Cardiac muscle cell (in vitro differentiated cells and primary cell): ENCODE measurements at regions not wholly inside any gene's neighbourhood (a gene's known extent, or its start where the extent isn't known, plus 50 kb on each side); places are given as distances from the start of the nearest gene placed in this dataset.
"Not testable (repeated sequence)": the region's sequence is repeated elsewhere in the genome, so short reads cannot be mapped to it uniquely, and the experiment has no call there.

Experiments used
- DNase-seq, 2 donors: peaks; one replicate each; pipeline versions ENCODE4 v3.0.0 to v3.0.0-alpha.2; 2010 to 2017; ENCODE audit warnings: low read depth in 1 of 2, low spot score in 1 of 2
- H3K27ac ChIP-seq: fragments of 200-600 bp; sonication (generic); 2 replicates; pipeline ENCODE4 v1.5.1; 2016
- H3K27me3 ChIP-seq: fragments of 200-600 bp; sonication (generic); 2 replicates; pipeline ENCODE4 v1.6.0; 2016; ENCODE audit warnings: control low read depth
- H3K36me3 ChIP-seq: fragments of 200-600 bp; sonication (generic); 2 replicates; pipeline ENCODE4 v1.5.1; 2016; ENCODE audit warnings: control low read depth
- H3K4me1 ChIP-seq: fragments of 200-600 bp; sonication (generic); 2 replicates; pipeline ENCODE4 v1.8.1; 2017; ENCODE audit warnings: low read depth, mild to moderate bottlenecking, mixed run types
- H3K4me3 ChIP-seq: fragments of 200-600 bp; sonication (generic); 2 replicates; pipeline ENCODE4 v1.5.1; 2016; ENCODE audit warnings: mild to moderate bottlenecking
- H3K9me3 ChIP-seq: fragments of 200-600 bp; sonication (generic); 2 replicates; pipeline ENCODE4 v1.5.1; 2017; ENCODE audit warnings: low read depth, mild to moderate bottlenecking, control low read depth
- TF ChIP-seq, protein P1 (sequence below): IDR thresholded peaks from 2 replicates; pipeline ENCODE4 v1.5.1; 2012; ENCODE audit warnings: low read depth, mild to moderate bottlenecking, low read length

DNA sequence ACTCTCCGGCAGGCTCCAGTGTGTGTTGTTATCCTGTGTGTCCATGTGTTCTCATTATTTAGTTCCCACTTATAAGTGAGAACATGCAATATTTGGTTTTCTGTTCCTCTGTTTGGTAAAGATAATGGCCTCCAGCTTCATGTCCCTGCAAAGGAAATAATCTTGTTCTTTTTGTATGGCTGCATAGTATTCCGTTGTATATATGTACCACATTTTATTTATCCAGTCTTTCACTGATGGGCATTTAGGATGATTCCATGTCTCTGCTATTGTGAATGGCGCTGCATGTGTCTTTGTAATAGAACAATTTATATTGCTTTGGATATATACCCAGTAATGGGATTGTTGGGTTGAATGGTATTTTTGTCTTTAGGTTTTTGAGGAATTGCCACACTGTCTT is 807.3 kb upstream of the CA10 start:
- H3K4me3 ChIP-seq, result no peak overlapping the region
- TF ChIP-seq, protein P1, sequence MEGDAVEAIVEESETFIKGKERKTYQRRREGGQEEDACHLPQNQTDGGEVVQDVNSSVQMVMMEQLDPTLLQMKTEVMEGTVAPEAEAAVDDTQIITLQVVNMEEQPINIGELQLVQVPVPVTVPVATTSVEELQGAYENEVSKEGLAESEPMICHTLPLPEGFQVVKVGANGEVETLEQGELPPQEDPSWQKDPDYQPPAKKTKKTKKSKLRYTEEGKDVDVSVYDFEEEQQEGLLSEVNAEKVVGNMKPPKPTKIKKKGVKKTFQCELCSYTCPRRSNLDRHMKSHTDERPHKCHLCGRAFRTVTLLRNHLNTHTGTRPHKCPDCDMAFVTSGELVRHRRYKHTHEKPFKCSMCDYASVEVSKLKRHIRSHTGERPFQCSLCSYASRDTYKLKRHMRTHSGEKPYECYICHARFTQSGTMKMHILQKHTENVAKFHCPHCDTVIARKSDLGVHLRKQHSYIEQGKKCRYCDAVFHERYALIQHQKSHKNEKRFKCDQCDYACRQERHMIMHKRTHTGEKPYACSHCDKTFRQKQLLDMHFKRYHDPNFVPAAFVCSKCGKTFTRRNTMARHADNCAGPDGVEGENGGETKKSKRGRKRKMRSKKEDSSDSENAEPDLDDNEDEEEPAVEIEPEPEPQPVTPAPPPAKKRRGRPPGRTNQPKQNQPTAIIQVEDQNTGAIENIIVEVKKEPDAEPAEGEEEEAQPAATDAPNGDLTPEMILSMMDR, result no peak
- H3K27me3 ChIP-seq, result no peaks in the 10 kb centered on the region
- H3K9me3 ChIP-seq, result no peaks in the 10 kb centered on the region
- no peaks in the 10 kb centered on the region for H3K4me1 ChIP-seq
- no peak overlapping the region for H3K27ac ChIP-seq
- DNase-seq, result no peak
- H3K36me3 ChIP-seq, result no peaks in the 10 kb centered on the region

DNA sequence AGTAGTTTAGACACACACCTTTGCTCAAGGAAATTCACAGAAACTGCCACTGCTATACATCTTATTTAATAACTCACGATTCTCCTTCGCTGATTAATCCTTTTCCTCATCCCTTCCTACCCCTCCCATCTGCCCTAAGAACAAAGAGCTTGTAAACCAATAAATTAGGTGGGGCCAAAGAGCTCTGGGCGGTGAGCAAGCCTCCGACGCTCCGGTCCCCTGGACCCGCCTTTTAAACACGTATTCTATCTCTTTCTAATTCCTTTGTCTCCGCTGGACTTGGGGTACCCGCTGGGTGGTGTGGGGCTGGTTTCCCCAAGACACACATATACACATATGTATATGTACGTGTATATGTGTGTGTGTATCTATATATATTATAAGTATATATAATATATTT is 803.2 kb upstream of the CA10 start:
- H3K27ac ChIP-seq, result not testable (repeated sequence)

DNA sequence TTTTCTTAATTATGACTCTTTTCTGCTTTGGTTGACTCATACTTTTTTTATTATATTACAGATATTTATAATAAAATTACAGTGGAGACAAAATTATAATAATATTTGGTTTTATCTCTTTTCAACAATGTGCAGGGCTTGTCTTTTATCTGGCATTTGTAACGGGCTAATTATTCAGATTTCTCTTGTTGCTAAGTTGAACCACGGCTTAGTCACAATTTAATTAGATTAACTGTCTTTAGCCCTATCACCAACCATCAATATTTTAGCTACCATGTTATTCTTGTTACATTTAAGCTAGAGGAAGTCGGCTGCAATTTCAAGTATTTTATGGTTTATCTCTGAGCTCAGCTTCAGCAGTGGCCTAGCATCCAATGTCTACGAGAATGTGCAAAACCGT is 798.9 kb upstream of the CA10 start:
- H3K27ac ChIP-seq, result no peak overlapping the region
- no peaks in the 10 kb centered on the region for H3K4me1 ChIP-seq
- no peaks in the 10 kb centered on the region for H3K9me3 ChIP-seq
- no peak overlapping the region for H3K4me3 ChIP-seq
- TF ChIP-seq, protein P1, result no peak
- H3K36me3 ChIP-seq, result no peaks in the 10 kb centered on the region
- DNase-seq, result no peak
- H3K27me3 ChIP-seq, result no peaks in the 10 kb centered on the region

More for the DNA sequence above, 803.2 kb upstream of the CA10 start:
- not testable (repeated sequence) for H3K9me3 ChIP-seq, DNase-seq, H3K4me3 ChIP-seq, H3K4me1 ChIP-seq, H3K36me3 ChIP-seq, H3K27me3 ChIP-seq

DNA sequence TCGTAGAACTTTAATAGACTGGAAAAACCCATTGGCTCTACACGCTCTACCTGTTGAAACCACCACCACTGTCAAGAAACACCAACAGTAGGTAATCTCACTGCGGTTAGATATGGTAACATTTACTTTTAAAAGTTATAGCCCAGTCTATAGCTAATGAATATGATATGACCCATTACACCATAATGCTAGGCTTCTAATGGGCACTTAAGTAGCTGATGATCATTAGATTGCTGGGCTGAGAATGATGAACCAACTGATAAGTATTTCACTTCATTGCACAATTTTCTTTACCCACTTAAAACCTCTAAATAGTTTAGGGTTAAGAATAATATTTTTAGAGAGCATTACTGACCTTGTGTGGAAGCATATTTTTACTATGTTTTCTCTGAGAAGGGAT is 788.9 kb upstream of the CA10 start:
- TF ChIP-seq, protein P1, result no peak
- H3K4me3 ChIP-seq, result no peak overlapping the region
- no peaks in the 10 kb centered on the region for H3K36me3 ChIP-seq
- no peaks in the 10 kb centered on the region for H3K9me3 ChIP-seq
- no peaks in the 10 kb centered on the region for H3K27me3 ChIP-seq
- DNase-seq, result no peak
- H3K4me1 ChIP-seq, result no peaks in the 10 kb centered on the region
- H3K27ac ChIP-seq, result no peak overlapping the region

DNA sequence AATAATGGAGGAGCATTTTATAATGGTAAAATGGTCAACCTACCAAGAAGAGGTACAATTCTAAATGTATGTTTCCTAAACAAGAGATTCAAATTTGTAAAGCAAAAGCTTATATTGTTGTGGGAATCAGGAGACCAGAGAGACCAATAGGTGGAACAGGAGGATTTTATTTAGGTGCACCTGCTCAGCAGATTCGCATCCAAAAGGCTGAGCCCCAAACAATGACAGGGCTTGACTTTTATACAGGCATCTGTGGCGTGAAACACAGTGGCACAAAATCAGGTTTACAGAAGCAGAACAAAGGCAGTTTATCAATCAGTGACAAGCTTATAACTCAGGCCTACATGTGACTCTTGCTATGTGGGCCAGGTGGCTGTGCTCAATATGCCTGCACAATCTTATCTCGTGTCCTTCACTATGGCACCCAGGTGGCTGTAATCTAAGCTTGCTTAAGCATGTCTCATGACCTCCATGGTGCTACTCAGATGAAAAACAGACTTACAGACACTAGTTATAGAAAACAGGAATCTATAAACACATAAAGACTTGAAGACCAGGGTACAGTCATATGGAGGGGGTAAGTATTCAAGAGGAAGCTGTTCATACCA is 780.2 kb upstream of the CA10 start:
- H3K4me3 ChIP-seq, result no peak overlapping the region
- no peaks in the 10 kb centered on the region for H3K4me1 ChIP-seq
- TF ChIP-seq, protein P1, result no peak
- no peaks in the 10 kb centered on the region for H3K36me3 ChIP-seq
- H3K27me3 ChIP-seq, result no peaks in the 10 kb centered on the region
- H3K9me3 ChIP-seq, result no peaks in the 10 kb centered on the region
- H3K27ac ChIP-seq, result no peak overlapping the region
- DNase-seq, result no peak

DNA sequence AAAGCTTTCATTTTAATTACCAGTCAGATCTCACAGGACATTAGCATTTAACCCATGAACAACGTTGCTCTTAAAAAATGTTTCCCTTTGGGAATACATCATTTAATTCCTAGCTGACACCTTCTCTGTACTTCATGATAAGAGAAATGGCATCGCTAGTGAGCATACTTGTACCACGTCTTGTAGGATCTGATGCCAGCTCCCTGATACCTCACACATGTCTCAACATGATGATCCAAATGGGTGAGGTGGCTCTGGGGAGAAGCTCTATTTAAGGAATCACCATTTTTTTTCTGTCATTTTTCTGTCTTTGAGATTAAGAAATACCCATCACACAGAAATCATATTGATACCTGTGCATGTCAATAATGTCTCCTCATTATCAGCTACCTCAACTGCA is 772.1 kb upstream of the CA10 start:
- Histone ChIP-seq H3K9me3 (no peaks in the 10 kb centered on the region), H3K27ac (no peak overlapping the region), H3K4me3 (no peak overlapping the region), H3K4me1 (no peaks in the 10 kb centered on the region), H3K36me3 (no peaks in the 10 kb centered on the region), H3K27me3 (no peaks in the 10 kb centered on the region)
- DNase-seq, result no peak
- TF ChIP-seq, protein P1, result no peak
